ENCODE measurements at regions not wholly inside any gene's neighbourhood (a gene's known extent, or its start where the extent isn't known, plus 50 kb on each side); places are given as distances from the start of the nearest gene placed in this dataset.

DNA sequence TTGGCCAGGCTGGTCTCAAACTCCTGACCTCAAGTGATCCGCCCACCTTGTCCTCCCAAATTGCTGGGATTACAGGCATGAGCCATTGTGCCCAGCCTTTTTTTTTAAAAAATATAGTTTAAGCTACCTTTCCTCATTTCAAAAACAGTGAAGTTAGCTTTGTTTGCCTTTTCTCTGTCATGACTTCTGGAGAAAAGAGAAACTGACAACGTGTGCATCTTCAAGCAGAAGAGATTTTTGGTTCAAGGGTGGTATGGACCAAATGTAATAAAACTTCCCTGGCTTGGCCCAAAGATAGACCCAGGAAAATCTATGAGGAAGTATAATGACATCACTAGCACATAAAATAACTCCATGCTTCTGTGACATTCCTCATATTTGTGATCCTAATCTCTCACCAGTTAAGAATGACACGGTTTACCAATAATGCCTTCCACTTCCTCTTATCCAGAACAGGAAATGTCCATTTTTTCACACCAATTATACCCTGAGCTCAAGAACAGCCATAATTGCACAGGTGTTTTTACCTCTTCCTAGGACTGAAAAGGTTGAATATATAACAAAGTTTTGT lies 781.2 kb upstream of the NR2F2 start:
- TF ChIP-seq, protein P1, sequence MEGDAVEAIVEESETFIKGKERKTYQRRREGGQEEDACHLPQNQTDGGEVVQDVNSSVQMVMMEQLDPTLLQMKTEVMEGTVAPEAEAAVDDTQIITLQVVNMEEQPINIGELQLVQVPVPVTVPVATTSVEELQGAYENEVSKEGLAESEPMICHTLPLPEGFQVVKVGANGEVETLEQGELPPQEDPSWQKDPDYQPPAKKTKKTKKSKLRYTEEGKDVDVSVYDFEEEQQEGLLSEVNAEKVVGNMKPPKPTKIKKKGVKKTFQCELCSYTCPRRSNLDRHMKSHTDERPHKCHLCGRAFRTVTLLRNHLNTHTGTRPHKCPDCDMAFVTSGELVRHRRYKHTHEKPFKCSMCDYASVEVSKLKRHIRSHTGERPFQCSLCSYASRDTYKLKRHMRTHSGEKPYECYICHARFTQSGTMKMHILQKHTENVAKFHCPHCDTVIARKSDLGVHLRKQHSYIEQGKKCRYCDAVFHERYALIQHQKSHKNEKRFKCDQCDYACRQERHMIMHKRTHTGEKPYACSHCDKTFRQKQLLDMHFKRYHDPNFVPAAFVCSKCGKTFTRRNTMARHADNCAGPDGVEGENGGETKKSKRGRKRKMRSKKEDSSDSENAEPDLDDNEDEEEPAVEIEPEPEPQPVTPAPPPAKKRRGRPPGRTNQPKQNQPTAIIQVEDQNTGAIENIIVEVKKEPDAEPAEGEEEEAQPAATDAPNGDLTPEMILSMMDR (IDR thresholded peaks at IDR 0.05), result no peak
- TF ChIP-seq POLR2A (IDR thresholded peaks at IDR 0.05) (no peak), POLR2AphosphoS5 (IDR thresholded peaks at IDR 0.05) (no peak)
